NCI-H82 (cell line): ENCODE measurements at regions not wholly inside any gene's neighbourhood (a gene's known extent, or its start where the extent isn't known, plus 50 kb on each side); places are given as distances from the start of the nearest gene placed in this dataset.
"Not testable (repeated sequence)": the region's sequence is repeated elsewhere in the genome, so short reads cannot be mapped to it uniquely, and the experiment has no call there.

Experiments used
- DNase-seq: peaks from one replicate; lab custom pipeline; 2025; lab: John Stamatoyannopoulos, UW

DNA sequence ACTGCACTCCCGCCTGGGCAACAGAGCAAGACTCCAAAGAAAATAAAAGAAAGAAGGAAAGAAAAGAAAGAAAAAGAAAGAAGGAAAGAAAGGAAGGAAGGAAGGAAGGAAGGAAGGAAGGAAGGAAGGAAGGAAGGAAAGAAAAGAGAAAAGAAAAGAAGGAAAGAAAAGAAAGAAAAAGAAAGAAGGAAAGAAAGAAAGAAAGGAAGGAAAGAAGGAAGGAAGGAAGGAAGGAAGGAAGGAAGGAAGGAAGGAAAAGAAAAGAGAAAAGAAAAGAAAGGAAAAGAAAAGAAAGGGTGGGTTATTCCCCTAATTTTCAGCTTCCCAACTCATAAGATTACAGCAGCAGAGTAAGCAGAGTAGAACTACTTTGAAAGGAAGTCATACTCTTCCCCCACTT, 64.4 kb downstream of the TMEM200C start:
- DNase-seq, result not testable (repeated sequence)

DNA sequence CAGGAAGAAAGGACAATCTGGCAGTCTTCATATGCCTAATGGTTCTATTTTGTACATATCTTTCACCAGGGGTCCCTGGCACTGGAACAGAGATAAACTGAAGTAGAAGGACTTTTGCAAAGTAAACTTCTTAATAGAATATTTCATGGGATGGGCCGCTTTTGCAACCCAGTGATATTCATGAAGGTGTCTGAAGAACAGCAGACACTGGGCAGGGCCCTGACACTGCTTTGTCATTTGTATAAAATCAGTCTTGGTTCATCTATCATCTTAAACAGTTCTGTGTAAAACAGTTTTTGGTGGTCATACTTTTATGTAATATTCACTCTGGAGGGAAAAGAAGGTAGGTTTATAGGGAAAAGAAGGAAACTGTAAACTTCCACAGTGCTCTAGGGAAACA, 66.4 kb downstream of the TMEM200C start:
- no peak for DNase-seq

DNA sequence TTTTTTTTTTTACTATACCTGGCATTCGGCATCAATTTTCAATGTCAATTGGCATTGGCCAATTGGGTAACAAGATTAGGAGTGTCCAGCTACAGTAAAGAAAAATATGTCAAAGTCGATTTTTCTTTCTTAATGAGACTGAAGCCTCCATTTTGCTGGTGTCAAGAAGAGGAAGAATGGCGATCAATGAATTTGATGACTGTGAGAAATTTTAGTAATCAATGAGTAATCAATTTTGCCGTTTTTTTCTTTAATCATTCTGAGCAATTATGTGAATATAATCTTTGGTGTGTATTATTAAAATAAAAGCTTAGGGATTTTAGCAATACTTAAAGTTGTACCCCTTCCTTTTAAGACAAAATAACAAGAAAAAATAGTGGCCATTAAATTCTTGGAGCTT, 69.7 kb downstream of the TMEM200C start:
- no peak for DNase-seq

DNA sequence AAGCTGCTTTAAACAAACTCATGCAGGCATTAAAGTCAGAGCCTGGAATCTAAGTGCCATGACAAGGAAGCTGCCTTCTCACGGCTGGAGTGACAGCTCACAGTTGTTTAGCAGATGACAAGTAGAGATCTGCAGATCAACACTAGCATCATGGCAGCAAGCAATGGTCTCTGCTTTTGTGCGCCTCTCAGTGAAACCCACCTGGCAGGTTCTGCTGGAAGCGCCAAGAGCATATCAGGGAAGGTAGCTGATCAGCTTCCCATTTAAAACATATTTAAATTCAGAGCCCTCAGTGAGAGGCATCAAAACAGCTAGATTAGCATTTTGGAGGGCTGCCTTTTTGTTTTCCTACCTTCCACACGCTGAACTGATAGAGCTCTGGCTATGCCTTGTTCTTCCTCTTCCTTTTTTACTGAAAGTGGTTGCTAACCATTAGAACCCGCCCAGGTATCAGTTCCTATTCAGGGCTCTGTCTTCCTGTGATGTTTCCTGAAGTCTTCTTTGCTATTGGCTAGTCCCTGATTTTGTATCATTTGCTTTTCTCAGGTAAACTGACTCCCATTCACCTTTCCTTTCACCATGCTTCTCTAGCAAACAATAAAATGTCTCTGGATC, 70.8 kb downstream of the TMEM200C start:
- DNase-seq, result no peak

DNA sequence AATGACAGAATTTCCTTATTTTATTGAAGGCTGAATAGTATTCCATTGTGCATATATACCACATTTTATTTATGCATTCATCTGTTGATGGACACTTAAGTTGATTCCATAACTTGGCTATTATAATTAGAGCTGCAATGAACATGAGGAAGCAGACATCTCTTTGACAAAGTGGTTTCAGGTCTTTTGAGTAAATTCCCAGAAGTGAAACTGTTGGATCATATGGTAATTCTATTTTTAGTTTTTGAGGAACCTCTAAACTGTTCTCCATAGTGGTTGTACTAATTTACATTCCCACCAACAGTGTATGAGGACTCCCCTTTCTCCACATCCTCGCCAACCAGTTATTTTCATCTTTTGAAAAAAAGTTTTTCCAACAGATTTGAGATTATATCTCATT, 77.5 kb downstream of the TMEM200C start:
- no peak for DNase-seq

DNA sequence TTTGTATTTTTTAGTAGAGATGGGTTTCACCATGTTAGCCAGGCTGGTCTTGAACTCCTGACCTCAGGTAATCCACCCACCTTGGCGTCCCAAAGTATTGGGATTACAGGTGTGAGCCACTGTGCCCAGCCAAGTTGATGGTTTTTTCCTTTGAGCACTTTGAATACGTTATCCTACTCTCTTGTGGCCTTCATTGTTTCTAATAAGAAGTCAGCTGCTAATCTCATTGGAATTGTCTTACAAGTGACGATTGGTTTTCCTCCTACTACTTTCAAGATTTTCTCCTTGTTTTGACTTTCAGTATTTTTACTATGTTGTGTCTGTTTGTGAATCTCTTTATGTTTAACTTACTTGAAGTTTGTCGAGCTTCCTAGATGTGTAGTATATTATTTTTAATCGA, 88.5 kb downstream of the TMEM200C start:
- no peak for DNase-seq

DNA sequence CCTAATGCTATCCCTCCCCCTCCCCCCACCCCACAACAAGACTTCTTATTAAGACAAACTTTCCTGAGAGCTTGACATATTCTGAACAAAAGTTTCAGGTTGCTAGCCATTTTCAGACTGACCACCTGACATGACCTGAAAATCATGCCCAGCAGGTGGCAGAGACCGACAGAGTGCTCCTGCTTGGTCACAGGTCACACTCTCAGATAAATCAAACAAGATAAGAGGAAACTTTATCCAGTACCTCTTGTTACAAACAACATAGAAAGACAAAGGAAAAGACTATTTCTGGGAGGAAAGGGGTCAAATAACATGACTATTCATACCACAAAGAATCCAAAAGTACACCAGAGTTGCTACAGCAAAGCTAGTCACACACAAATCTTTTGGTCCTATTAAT, 107.4 kb downstream of the TMEM200C start:
- no peak for DNase-seq

DNA sequence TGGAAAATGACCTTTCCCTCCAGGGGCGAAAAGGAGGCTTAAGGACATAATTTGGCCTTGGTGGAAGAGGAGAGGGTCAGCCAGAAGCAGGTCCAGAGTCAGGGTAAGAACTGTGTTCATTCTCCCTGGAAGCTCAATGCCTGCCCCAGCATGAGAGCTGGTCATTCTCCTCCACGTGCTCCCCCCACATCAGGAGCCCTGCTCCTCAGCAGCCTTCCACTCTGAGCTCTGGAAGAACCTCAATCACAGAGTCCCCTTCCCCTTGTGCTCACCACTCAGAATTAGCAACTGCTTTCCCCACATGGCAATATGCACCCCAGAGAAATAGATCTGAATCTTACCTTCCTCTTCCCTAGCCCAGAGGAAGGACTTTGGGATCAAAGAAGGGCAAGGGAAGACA, 115.4 kb downstream of the TMEM200C start:
- no peak for DNase-seq

DNA sequence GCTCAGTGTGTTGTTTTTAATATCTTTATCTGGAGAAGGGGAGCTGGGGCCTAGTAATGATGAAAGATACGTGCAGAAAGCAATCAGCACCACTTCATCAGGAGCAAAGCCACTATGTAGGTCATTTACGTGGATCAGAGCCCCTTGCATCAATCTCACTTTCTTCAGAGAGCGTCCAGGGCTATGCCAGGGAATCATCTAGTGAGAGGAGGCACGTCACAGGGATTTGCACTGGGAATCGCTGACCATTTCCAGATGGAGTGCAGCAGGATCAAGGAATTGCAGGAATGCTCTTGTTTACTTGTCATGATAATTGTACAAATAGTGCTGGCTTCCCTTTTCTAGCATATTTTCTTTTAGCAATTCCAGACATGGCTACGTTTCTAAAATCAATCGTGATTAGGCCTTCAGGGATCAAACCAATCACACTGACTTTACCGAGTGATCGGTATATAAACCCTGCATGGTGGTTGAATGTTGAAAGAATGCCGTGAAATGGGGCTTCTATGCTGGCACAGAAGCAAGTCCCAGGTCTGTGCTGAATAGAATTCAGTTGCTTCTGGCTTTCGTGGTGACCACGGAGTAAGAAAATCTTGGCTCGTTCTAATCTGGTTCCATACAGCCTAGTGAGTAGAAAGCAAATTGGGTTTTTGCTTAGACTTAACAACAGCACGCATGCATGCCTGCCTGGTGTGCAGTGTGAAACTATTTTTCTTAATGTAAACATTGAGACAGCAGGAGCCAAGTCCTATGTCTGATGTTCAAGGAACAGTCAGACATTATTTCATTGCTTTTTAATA, 122.8 kb downstream of the TMEM200C start:
- DNase-seq, result no peak

DNA sequence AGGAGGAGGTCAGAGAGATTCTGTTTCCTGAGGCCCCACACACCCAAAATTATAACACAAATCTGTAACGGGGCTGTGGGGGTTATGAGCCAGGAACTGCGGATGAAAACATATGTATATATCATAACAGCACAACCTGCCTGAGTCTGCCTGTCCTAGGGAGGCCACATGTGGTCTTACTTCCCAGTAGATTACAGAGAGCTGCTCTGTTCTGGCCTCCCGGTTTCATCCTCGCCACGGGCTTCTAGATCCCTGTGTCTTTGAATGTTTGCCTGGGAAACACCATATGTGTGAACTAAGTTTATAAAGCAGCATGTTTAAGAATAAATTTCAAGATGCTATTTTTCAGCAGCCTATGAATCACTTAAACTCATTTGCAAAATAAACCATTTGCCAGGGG, 124.0 kb downstream of the TMEM200C start:
- DNase-seq, result no peak

DNA sequence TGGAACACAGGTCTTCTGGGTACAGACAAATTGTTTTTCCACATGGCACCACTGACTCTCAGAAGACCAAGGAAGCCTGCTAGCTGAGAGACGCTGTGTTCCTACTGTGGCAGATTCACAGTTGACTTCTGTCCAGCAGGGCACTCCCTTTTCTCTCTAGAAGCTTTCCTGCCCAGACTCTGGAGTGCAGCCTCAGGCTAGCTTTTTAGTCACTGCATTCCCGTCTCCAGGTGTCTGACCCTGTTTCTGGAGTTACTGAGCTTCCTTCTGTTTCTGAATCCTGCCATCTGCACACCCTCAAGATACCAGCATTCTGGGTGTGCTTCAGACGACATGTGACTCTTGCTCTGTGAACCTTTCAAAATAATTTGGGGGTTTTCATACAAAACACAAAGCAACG, 125.1 kb downstream of the TMEM200C start:
- DNase-seq, result no peak

DNA sequence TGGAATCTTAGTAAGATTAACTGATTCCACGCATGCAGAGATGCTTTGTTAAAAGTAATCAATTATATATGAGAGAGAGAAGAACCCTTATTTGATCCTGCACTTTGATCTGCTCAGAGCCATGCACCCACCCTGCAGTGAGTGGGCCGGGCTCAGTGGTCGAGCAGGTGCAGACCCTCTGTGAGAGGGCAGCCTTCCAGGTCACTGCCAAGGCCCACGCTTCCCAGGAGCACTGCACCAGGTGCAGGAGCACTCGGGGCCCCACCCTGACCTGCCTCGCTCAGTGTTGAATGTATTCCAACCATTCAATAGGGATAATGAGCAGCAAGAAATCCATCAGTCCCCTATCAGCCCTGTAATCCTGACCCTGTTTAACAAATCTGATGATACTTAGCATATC, 126.9 kb downstream of the TMEM200C start:
- DNase-seq, result no peak

DNA sequence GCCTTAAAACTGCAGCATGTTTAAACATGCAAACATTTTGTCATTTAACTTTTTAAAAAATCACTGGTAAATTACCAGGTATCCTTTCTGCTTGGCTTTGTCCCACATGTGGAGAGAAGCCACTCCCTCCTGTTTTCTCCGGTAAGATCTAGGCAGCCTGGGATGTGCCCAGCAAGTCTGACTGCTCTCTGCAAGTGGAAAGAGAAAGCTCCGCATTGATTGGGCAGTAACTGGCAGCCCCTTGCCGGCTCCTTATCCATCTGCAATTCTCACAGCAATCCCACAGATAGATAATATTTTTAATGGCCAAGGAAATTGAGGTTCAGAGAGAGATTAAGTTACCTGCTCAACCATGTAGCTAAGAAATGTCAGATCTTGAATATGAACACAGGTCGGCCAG, 136.1 kb downstream of the TMEM200C start:
- no peak for DNase-seq

DNA sequence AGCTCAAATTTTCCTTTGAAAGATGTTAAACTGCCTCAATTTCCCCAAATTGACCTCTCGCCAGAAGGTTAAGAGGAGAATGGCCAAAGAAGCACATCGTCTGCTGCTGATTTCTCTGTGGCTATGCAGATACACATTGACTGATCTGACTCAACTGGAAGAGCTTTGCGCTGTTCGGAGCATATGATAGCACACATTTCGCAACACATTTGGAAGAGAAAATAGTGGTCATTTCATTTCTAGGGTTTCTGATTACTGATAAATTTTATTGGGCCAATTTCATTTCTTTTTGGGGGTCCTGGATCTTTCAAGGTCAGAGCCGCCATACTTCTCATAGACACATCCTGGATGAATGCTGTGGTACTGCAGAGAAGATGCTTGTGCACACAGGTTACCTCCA, 138.5 kb downstream of the TMEM200C start:
- DNase-seq, result no peak

DNA sequence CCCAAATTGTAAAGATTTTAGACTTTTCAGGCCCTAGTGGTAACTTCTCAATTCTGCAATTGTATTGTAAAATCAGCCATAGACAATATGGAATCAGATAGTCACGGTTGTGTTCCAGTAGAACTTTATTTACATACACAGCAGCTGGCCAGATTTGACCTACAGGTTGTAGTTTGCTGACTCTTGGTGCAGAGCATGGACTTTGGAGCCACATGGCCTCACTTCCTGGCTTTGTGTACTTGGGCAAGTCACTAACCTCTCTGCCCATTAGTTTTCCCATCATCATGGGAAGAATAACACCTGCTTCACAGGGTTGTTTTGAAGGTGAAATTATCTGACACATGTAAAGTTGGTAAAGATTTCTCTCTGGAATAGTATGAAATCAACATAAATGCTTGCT, 147.6 kb downstream of the TMEM200C start:
- DNase-seq, result no peak

DNA sequence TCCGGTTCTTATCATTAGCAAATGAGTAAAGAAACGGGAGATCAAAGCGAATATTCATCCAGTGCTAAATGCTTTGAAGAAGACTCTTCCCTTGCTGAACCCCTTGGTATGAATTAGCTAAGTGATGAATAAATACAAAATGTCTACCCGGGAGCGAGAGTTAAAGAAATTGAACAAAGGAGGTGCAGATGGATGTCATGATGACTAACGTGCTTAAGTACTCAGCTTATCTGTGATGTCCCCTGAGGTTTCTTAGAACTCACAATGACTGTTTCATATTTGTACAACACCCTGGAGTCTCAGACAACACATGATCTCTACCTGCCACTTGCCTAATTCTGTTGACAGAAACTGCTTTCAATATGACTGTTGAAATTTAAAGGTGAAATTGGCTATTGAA, 148.5 kb downstream of the TMEM200C start:
- DNase-seq, result peak; percentile 43

DNA sequence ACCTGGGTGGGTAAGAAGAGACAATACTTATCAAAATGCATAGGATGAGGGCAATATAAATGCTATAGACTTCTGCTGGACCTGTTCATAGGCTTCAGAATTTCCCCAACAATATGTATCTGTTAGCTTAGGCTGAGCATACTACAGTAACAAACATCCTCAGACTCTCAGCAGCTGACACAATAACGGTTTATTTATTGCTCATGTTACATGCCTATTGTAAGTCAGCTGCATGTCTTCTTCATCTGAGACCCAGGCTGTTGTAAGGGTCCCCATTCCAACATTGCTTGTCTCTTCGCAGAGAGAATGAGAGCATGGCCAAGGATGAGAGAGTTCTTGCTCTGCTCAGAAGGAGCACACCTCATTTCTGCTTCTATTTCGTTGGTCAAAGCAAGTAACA, 150.7 kb downstream of the TMEM200C start:
- no peak for DNase-seq

DNA sequence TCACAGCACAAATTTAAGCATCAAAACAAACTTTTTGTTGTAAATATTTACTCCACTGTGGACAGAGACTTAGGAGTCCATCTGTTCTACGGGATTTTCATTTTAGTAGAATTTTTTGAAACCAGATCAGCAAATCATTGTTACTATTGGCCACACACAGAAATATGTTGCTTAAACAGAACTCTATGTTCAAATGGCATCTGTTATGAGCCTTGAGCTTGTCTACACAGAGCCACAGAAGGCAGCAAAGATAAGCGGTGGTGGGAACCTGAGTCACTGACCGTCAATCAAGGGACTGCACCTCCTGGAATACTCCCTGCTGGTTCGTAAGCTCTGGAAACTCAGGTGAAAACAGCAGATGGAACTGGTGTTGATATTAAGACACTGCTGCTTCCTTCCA, 156.8 kb downstream of the TMEM200C start:
- no peak for DNase-seq

DNA sequence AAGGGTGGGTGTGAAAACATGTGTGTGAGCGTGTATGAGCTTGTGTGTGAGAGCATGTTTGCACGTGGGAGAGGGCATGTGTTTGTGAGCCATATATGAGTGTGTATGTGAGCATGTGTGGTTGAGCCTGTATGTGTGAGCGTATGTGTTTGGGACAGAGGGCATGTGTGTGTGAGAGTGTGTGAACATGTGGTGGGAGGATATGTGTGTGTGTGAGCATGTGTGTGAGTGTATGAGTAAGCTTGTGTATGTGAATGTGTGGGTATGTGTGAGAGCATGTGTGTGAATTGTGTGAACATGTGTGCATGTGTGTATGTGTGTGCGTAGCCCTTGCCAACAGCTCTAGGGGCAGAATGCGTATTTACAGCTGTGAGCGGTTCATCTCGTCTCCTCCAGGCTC, 163.0 kb downstream of the TMEM200C start:
- DNase-seq, result no peak

DNA sequence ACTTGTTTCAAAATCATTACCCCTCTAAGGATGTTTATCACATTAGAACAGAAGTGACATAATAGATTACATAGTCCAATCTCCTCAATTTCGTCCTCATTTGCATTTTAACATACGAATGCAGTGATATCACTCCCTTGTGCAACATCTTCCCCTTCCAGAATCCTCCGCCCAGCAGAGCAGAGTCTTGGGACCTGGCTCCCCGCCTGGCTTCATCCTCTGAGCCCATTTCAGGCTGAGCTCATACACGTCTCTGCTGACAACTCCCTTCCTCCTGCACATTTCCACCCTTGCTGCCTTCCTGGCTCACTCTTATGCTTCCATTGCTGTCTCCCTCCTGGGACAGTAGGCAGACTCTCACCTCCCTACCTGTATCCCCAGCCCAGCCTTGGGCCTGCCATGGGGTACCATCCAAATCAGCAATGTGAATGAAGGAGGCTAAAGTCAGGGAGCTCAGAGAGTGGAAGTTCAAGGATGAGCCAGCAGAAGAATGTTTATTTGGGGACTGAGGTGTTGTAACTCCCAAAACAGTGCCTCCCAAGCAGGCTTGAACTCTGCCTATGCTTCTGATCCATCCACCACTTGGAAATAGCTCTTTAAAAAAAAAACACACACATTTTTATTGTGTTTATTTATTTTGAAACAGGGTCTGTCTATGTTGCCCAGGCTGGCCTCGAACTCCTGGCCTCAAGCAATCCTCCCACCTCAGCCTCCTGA, 165.2 kb downstream of the TMEM200C start:
- DNase-seq, result no peak

DNA sequence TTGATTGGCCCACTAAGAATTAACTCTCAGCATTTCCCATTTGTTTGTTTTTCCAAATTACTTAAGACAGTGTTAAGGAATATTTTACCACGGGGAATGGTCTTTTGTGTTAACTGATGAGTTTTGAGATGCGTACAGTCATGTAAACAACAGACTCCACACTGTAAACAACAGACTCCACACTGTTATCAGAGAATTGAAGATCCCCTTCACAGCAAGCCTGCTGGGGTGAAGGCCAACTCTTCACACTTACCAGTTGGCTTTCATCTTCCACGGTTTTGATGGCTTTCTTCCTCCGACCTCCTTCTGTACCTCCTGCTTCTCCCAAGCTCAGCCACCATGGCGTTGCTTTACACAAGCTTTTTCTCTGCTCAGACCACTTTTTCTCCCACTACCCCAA, 166.8 kb downstream of the TMEM200C start:
- no peak for DNase-seq

DNA sequence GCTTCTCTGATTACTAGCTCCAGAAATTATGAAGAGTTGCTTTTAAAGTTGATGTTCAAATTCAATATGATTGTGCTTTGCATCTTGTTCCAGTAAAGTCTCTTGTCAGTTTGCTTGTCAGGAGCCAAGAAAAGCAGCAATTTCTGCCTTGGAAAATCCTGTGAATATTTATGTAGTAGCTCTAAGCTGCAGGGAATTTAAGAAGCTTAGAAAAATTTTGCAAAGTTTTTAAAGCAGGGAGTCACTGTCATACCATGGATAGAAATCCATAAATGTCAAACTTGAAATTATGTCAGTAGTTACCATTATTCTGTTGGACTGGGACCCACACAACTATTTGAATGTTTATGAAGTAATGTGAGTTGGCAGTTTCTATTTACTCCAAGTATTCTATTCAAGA, 169.3 kb downstream of the TMEM200C start:
- DNase-seq, result no peak

DNA sequence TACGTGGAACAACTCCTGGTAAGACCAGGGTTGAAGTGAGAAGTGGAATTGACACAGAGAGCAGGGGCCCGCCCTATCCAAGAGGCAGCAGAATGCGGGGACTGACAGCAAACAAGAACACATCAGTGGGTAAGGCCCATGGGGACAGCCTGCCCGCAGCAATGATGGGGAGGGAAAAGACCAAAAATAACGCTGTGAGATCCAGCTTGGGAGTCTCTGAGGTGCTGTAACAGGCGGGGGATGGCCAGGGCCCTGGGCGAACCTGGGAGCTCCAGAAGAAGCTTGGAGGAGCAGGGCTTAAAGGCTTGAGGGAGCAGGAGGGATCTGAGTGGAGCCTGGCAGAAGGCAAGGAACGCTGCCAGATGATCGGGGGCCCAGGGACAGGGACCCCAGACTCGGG, 173.4 kb downstream of the TMEM200C start:
- DNase-seq, result no peak
